ENCODE measurements at regions not wholly inside any gene's neighbourhood (a gene's known extent, or its start where the extent isn't known, plus 50 kb on each side); places are given as distances from the start of the nearest gene placed in this dataset.

GRCh38 chr15:70579766-70580165 is 183.6 kb downstream of the UACA start:
- TF ChIP-seq CTCF (IDR thresholded peaks at IDR 0.05; ENCODE audit: poor library complexity) (no peak), EZH2 (IDR thresholded peaks at IDR 0.05; ENCODE audit: borderline replicate concordance) (no peak), EZH2phosphoT487 (IDR thresholded peaks at IDR 0.05; ENCODE audit: low read depth, severe bottlenecking, unreplicated experiment) (no peak)

Data from hepatocyte (in vitro differentiated cells).